ENCODE measurements at regions not wholly inside any gene's neighbourhood (a gene's known extent, or its start where the extent isn't known, plus 50 kb on each side); places are given as distances from the start of the nearest gene placed in this dataset.

DNA sequence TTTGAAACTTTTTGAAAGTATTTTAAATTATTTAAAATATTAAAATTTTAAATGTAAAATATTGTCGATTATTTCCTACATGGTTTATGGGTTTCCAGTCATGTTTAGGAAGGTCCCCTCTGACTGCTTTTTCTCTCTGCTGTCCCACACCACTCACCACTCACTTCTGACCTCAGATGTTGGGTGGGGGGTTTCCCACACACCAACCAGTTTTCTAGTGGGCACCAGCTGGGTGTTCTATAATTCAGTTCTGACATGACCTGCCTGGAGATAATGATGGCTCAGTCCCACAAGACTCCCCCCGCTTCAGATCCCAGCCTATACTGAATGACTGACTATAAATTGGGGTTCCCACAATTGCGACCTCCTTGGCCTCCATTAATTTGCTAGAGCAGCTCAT lies 310.4 kb downstream of the GADD45G start:
- TF ChIP-seq POLR2A (IDR thresholded peaks at IDR 0.05; ENCODE audit: borderline replicate concordance, extremely low read depth, insufficient read depth, insufficient read length) (no peak), SRF (IDR thresholded peaks at IDR 0.05; ENCODE audit: low read depth) (no peak), YY1 (IDR thresholded peaks at IDR 0.05; ENCODE audit: extremely low read depth, insufficient replicate concordance, low read depth, low read length) (no peak)
- TF ChIP-seq, protein P1, sequence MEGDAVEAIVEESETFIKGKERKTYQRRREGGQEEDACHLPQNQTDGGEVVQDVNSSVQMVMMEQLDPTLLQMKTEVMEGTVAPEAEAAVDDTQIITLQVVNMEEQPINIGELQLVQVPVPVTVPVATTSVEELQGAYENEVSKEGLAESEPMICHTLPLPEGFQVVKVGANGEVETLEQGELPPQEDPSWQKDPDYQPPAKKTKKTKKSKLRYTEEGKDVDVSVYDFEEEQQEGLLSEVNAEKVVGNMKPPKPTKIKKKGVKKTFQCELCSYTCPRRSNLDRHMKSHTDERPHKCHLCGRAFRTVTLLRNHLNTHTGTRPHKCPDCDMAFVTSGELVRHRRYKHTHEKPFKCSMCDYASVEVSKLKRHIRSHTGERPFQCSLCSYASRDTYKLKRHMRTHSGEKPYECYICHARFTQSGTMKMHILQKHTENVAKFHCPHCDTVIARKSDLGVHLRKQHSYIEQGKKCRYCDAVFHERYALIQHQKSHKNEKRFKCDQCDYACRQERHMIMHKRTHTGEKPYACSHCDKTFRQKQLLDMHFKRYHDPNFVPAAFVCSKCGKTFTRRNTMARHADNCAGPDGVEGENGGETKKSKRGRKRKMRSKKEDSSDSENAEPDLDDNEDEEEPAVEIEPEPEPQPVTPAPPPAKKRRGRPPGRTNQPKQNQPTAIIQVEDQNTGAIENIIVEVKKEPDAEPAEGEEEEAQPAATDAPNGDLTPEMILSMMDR (IDR thresholded peaks at IDR 0.05 in 2 of 3, conservative IDR thresholded peaks at IDR 0.05 in 1 of 3; ENCODE audit: borderline replicate concordance in 1 of 3, insufficient read depth in 1 of 3, low read depth in 2 of 3, low read length in 2 of 3), result no peak
- TF ChIP-seq, protein P2, sequence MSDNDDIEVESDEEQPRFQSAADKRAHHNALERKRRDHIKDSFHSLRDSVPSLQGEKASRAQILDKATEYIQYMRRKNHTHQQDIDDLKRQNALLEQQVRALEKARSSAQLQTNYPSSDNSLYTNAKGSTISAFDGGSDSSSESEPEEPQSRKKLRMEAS (IDR thresholded peaks at IDR 0.05), result no peak
